ENCODE measurements at regions not wholly inside any gene's neighbourhood (a gene's known extent, or its start where the extent isn't known, plus 50 kb on each side); places are given as distances from the start of the nearest gene placed in this dataset.
"Not testable (repeated sequence)": the region's sequence is repeated elsewhere in the genome, so short reads cannot be mapped to it uniquely, and the experiment has no call there.

DNA sequence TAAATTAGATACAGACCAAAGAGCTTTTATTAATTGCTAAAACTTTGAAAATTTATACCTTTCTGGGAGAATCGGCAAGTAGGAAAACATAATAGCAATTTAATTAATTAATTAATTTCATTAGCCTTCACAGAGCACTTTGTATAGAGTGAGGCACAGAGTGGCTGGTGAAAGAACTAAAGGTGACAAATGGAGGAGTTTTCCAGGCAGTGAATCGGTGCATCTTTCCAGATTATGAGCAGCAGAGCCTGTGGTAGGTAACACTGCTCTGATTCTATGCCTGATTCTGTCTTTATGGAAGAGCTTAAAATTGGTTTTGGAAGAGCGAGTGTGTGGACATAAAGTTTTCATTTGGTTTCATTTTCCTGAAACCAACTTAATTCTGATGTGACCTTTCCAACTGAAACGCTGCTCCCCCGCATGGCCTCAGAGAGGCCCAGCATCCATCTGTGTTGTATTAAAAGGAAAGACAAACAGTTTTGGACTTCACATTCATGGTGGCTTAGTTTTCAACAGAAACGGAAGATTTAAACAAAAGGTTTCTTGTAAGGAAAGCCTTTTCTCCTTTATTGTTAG is 188.9 kb upstream of the RPS23 start:
- DNase-seq = no peak

- DNase-seq = no peak
These were observed 187.1 kb upstream of the RPS23 start for GRCh38 chr5:82465235-82465634.

GRCh38 chr5:82459626-82460025 is 181.5 kb upstream of the RPS23 start:
- no peak for DNase-seq

DNA sequence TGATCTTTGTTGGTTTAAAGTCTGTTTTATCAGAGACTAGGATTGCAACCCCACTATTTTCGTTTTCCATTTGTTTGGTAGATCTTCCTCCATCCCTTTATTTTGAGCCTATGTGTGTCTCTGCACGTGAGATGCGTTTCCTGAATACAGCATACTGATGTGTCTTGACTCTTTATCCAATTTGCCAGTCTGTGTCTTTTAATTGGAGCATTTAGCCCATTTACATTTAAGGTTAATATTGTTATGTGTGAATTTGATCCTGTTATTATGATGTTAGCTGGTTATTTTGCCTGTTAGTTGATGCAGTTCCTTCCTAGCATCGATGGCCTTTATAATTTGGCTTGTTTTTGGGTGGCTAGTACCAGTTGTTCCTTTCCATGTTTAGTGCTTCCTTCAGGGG is 177.2 kb upstream of the RPS23 start:
- DNase-seq = not testable (repeated sequence)

DNA sequence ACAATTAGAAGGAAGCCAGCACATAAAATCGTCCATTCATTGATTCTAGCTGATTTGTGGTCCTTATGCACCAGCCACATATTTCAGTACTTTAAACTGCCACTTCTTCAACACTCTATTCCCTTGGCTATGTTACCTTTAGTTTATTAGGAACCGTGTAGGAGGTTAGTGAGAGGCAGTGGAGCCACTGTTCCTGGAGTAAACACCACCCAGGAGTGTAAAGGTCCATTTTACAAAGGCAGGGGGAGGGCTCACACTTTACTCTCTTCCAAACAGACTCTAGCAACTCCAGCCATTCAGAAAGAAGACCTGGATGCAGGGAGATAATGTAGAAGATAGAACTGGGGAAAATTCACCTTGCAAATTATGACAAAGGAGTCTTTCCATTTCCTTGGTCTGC is 170.2 kb upstream of the RPS23 start:
- DNase-seq = no peak

GRCh38 chr5:82447913-82448312 is 169.8 kb upstream of the RPS23 start:
- no peak for DNase-seq

GRCh38 chr5:82446809-82447208 is 168.7 kb upstream of the RPS23 start:
- no peak for DNase-seq

- DNase-seq = no peak
These were observed 167.7 kb upstream of the RPS23 start for GRCh38 chr5:82445726-82446335.

GRCh38 chr5:82439750-82440445 is 161.7 kb upstream of the RPS23 start:
- no peak for DNase-seq

- not testable (repeated sequence) for DNase-seq
These were observed 159.4 kb upstream of the RPS23 start for GRCh38 chr5:82437565-82437964.

GRCh38 chr5:82436291-82436690 is 158.1 kb upstream of the RPS23 start:
- DNase-seq = no peak

DNA sequence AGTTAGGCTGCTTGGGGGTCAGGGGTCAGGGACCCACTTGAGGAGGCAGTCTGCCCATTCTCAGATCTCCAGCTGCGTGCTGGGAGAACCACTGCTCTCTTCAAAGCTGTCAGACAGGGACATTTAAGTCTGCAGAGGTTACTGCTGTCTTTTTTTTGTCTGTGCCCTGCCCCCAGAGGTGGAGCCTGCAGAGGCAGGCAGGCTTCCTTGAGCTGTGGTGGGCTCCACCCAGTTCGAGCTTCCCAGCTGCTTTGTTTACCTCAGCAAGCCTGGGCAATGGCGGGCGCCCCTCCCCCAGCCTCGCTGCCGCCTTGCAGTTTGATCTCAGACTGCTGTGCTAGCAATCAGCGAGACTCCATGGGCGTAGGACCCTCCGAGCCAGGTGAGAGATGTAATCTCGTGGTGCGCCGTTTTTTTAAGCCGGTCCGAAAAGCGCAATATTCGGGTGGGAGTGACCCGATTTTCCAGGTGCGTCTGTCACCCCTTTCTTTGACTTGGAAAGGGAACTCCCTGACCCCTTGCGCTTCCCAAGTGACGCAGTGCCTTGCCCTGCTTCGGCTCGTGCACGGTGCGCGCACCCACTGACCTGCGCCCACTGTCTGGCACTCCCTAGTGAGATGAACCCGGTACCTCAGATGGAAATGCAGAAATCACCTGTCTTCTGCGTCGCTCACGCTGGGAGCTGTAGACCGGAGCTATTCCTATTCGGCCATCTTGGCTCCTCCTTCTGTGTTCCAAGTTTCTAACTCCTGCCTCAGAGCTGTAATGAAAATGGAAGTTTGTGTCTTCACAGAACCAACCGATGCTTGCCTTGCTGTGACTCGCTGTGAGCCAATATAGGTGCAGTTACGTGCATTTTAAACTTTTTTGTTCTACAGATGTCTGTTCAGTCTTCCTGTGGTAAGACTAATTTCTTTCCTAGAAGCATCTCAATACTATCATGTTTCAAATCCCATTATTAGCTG is 156.8 kb upstream of the RPS23 start:
- not testable (repeated sequence) for DNase-seq

DNA sequence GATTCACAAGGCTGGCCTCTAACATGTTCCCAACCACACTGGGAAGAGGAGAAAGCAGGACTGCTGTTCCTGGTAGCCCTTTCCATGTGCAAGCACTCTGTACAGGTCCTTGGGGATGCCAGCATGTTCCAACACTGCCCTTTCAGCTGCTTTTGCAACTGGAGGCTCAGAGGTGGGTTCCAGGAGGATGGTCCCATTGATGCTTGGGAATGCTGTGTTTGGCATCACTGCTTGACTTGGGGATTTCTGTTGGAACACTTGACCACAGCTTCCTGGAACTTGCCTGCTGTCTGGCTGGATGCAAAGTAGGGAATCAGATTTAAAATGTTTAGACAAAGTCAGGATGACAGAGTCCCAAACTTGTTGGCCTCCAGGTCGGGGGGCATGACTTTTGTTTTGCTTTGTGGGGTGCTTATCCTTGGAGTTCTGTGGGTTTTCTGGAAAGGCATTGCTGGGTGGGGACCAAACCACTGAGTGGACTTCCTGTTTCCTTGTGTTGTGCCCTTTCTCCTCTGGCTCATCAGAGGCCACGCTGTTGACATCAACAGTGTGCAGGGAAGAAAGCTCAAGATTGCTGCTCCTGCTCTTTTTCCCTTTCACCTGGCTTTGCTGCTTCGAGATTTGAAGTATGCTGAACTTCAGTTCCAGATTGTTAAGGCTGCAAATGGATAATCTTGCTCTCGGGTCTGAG is 148.5 kb upstream of the RPS23 start:
- DNase-seq = no peak

- no peak for DNase-seq
These were observed 147.4 kb upstream of the RPS23 start for GRCh38 chr5:82425591-82425990.

- DNase-seq = no peak
These were observed 146.1 kb upstream of the RPS23 start for GRCh38 chr5:82424211-82424610.

DNA sequence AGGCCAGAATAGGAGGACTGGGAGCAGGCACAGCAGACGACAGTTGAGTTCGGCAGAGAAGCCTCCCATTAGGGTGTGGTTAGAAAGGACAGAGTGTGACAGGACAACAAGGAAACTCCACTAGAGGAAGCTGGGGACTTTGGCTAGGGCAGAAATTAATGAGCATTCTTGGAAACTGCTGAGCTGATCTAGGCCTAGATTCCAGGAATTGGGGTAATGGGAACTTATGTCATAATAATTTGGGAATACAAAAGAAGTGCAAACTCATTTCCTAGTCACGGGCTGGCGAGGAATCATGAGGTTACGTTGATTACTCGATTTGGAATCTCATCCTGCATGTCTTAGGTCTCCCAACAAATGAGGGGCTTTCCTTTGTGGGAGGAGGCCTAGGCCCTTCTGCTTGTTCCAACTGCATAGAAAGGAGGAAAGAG is 144.6 kb upstream of the RPS23 start:
- no peak for DNase-seq

GRCh38 chr5:82422001-82422740 is 144.0 kb upstream of the RPS23 start:
- DNase-seq = peak; percentile 15

DNA sequence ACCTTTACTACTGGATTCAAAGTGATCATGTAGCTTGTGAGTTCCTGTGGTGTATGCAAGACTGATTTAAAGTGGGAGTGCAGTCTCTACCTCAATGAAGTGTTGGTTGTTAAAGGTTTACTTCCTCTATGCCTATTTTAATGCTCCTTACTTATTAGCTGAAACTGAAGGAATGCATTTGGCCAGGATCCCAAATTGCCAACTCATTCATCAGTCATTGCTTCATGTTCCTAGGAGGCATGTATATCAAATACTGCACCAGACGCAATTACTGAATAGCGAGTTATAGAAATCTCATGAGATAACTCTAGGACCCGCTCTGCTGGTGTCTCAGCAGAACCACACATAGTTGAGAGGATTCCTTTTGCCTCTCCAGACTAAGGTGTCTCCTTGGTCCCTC is 143.0 kb upstream of the RPS23 start:
- DNase-seq = no peak

DNA sequence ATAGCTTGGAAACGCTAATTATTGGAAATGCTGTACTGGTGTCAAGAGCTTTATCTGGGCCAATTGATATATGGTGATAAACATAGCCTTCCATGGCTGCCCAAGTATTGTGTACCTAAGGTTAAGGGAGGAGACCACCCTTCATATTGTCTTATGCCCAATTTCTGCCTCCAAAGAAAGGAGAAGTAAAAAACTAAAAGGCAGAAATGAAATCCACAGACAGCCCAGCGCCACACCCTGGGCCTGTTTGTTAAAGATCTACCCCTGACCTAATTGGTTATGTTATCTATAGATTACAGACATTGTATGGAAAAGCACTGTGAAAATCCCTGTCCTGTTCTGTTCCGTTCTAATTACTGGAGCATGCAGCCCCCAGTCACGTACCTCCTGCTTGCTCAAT is 142.4 kb upstream of the RPS23 start:
- not testable (repeated sequence) for DNase-seq

DNA sequence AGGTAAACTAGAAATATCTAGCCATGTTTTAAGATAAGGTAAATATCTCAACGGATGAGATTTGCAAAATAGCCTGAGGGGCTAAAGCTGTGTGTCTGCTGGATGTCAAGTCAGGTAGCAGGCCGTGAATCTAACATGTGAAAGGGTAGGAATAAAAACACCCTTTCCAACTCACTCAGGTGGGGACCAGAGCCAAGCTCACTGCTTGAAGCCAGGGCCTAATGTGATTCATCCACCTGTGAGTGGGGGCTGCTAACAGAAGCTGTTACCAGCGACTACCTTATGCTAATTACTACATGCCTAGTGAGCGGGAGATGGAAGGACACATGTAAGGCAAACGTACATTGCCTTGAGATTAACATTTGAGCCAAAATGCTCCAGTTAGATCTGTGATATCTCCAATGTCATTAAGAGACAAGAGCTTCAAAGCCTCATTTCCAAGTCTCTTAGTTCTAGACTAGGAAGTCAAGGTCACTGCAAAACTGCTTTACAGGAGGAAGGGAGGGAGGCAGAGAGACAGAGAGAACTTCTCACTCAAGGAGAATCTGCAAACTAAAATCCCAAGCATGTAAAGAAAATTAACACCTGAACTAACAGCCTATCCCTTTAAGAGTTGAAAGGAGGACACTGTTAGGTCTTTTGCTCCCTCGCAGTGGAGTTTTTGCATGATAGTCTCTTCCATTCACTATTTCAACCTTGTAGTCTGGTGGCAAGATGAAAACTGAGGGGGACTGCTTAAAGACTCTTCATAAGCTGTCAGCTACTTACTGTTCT is 141.6 kb upstream of the RPS23 start:
- DNase-seq = no peak

GRCh38 chr5:82418608-82418950 is 140.4 kb upstream of the RPS23 start:
- no peak for DNase-seq

All from activated CD4-positive, alpha-beta T cell treated with anti-CD3 and anti-CD28 coated beads, Interleukin-10, Interleukin-2, amounts not matched to agents 100 ng/mL and 50 ng/mL, durations not matched to agents 16 hours and 8 hours (primary cell).